Coronary artery (tissue), 2 donors: ENCODE measurements at regions not wholly inside any gene's neighbourhood (a gene's known extent, or its start where the extent isn't known, plus 50 kb on each side); places are given as distances from the start of the nearest gene placed in this dataset.

Source experiments
- DNase-seq: peaks from one replicate; pipeline ENCODE4 v3.0.0-alpha.2; 2017; ENCODE audit warnings: low spot score
- H3K27ac ChIP-seq, 2 donors: fragments of 200-600 bp; sonication (generic); one replicate each; pipeline ENCODE4 v1.5.1; 2016 to 2019
- H3K4me3 ChIP-seq: fragments of 200-600 bp; sonication (generic); 2 replicates; pipeline ENCODE4 v1.5.1; 2016; ENCODE audit warnings: mild to moderate bottlenecking, moderate library complexity
- CTCF ChIP-seq: fragments of 200-600 bp; sonication (generic); IDR thresholded peaks from one replicate; pipeline ENCODE4 v1.5.1; 2019; ENCODE audit warnings: antibody characterized with exemption

- Histone ChIP-seq H3K4me3 (no peak overlapping the region), H3K27ac (no peak overlapping the region)
- TF ChIP-seq CTCF: no peak
- no peak for DNase-seq
These were observed 1238.5 kb downstream of the SLC16A7 start for GRCh38 chr12:60834372-60834771.

GRCh38 chr12:60834806-60835205 is 1239.0 kb downstream of the SLC16A7 start:
- TF ChIP-seq CTCF: no peak
- no peak for DNase-seq
- H3K4me3 ChIP-seq: no peak overlapping the region
- no peak overlapping the region for H3K27ac ChIP-seq

GRCh38 chr12:60836651-60837050 is 1240.8 kb downstream of the SLC16A7 start:
- no peak for DNase-seq
- TF ChIP-seq CTCF: no peak
- Histone ChIP-seq H3K4me3 (no peak overlapping the region), H3K27ac (no peak overlapping the region)

GRCh38 chr12:60842181-60842580 is 1246.4 kb downstream of the SLC16A7 start:
- no peak for TF ChIP-seq CTCF
- H3K27ac ChIP-seq: no peak overlapping the region
- no peak for DNase-seq
- no peak overlapping the region for H3K4me3 ChIP-seq

GRCh38 chr12:60844101-60844500 is 1248.3 kb downstream of the SLC16A7 start:
- Histone ChIP-seq H3K27ac (no peak overlapping the region), H3K4me3 (no peak overlapping the region)
- TF ChIP-seq CTCF: no peak
- DNase-seq: no peak

GRCh38 chr12:60844875-60845274 is 1249.0 kb downstream of the SLC16A7 start:
- no peak for TF ChIP-seq CTCF
- H3K4me3 ChIP-seq: no peak overlapping the region
- H3K27ac ChIP-seq: no peak overlapping the region
- no peak for DNase-seq

GRCh38 chr12:60845696-60846095 is 1249.9 kb downstream of the SLC16A7 start:
- Histone ChIP-seq H3K4me3 (no peak overlapping the region), H3K27ac (no peak overlapping the region)
- TF ChIP-seq CTCF: no peak
- no peak for DNase-seq
